ENCODE measurements at regions not wholly inside any gene's neighbourhood (a gene's known extent, or its start where the extent isn't known, plus 50 kb on each side); places are given as distances from the start of the nearest gene placed in this dataset.

- Histone ChIP-seq H3K9me3 (ENCODE audit: control insufficient read depth, low read depth, low read length) (no peaks in the 10 kb centered on the region), H4K5ac (ENCODE audit: insufficient read length, low read depth, low read length) (no peak overlapping the region), H3K27me3 (ENCODE audit: insufficient read depth, low read length) (no peaks in the 10 kb centered on the region), H3K4me2 (ENCODE audit: insufficient read depth, insufficient read length, low read length) (no peak overlapping the region), H3K4ac (ENCODE audit: low read depth, low read length) (no peak overlapping the region), H2BK5ac (ENCODE audit: insufficient read length, low read length) (no peak overlapping the region), H3K23me2 (ENCODE audit: insufficient read length, low read depth, low read length, poor library complexity, severe bottlenecking) (no peaks in the 10 kb centered on the region), H3K56ac (ENCODE audit: insufficient read length, low read depth, low read length) (no peak overlapping the region), H2BK15ac (ENCODE audit: low read depth, low read length) (no peak overlapping the region), H2AK5ac (ENCODE audit: insufficient read length, low read length) (no peak overlapping the region), H2BK12ac (ENCODE audit: insufficient read length, low read depth, low read length) (no peak overlapping the region), H2AFZ (ENCODE audit: low read length) (no peak overlapping the region), H4K20me1 (ENCODE audit: control insufficient read depth, insufficient read depth, insufficient read length) (no peaks in the 10 kb centered on the region), H3K79me2 (ENCODE audit: insufficient read depth, low read length) (no peaks in the 10 kb centered on the region), H4K91ac (ENCODE audit: insufficient read length, low read depth, low read length) (no peak overlapping the region), H3T11ph (ENCODE audit: low read length) (no peak overlapping the region), H3K18ac (ENCODE audit: insufficient read length, low read depth, low read length) (no peak overlapping the region), H3K23ac (ENCODE audit: insufficient read length, low read depth, low read length) (no peak overlapping the region), H3K14ac (ENCODE audit: insufficient read depth, low read length) (no peak overlapping the region), H2BK20ac (ENCODE audit: low read depth, low read length, poor library complexity, severe bottlenecking) (no peak overlapping the region), H3K27ac (ENCODE audit: insufficient read length, low read depth, low read length) (no peak overlapping the region), H3K79me1 (ENCODE audit: insufficient read depth, low read depth, low read length, poor library complexity, severe bottlenecking) (no peaks in the 10 kb centered on the region), H3K9ac (ENCODE audit: extremely low read depth, insufficient read length, low read length) (no peak overlapping the region), H2BK120ac (ENCODE audit: low read depth, low read length, poor library complexity, severe bottlenecking) (no peak overlapping the region), H3K4me1 (ENCODE audit: insufficient read depth, low read length) (no peaks in the 10 kb centered on the region; the same call in 1 of the 2 replicates), H4K8ac (replicated peaks; ENCODE audit: insufficient read length, low read depth, low read length) (no peak overlapping the region)
- H3K27ac Mint-ChIP-seq = no peak overlapping the region
- no peak overlapping the region for H3K4me3 Mint-ChIP-seq
- no peaks in the 10 kb centered on the region for H3K9me3 Mint-ChIP-seq
- H3K36me3 Mint-ChIP-seq (ENCODE audit: insufficient read depth in 1 of 3, low read depth in 3 of 3) = no peaks in the 10 kb centered on the region
- TF ChIP-seq CTCF (conservative IDR thresholded peaks at IDR 0.05) = no peak
- no peak for DNase-seq
- H3K4me1 Mint-ChIP-seq = peaks cover 16 to 25% of the 10 kb centered on the region in 2 experiments
- no CpG with 5 or more reads among the region's 3 CpGs for WGBS (ENCODE audit: extremely low coverage, insufficient read length, low lambda C conversion rate)
- peaks cover 3% of the 10 kb centered on the region for H3K27me3 Mint-ChIP-seq (ENCODE audit: low read depth)
Measured at GRCh38 chr2:60675301-60675700, 80.8 kb upstream of the PAPOLG start.

Measured in H9 (cell line).